ENCODE measurements at regions not wholly inside any gene's neighbourhood (a gene's known extent, or its start where the extent isn't known, plus 50 kb on each side); places are given as distances from the start of the nearest gene placed in this dataset.

- TF ChIP-seq ZNF274 (IDR thresholded peaks at IDR 0.05; ENCODE audit: low read depth, low read length) (no peak), SUZ12 (IDR thresholded peaks at IDR 0.05; ENCODE audit: extremely low read depth, insufficient read depth, insufficient read length) (no peak)
Observed at GRCh38 chr1:219697682-219698081, 84.8 kb upstream of the ZC3H11B start.
